Karpas-422 (cell line): ENCODE measurements at regions not wholly inside any gene's neighbourhood (a gene's known extent, or its start where the extent isn't known, plus 50 kb on each side); places are given as distances from the start of the nearest gene placed in this dataset.
"Not testable (repeated sequence)": the region's sequence is repeated elsewhere in the genome, so short reads cannot be mapped to it uniquely, and the experiment has no call there.

Experiments
- DNase-seq: peaks from one replicate; pipeline ENCODE4 v3.0.0-alpha.2; 2015
- H2AFZ ChIP-seq: fragments of 200-600 bp; sonication (generic); 2 replicates; pipeline ENCODE4 v1.6.1; 2014; ENCODE audit warnings: antibody characterized with exemption, low read length, mixed read lengths
- H3K27ac ChIP-seq: fragments of 200-600 bp; sonication (generic); 2 replicates; pipeline ENCODE4 v1.5.1; 2014; ENCODE audit warnings: mild to moderate bottlenecking, low read length, moderate library complexity
- H3K27me3 ChIP-seq: fragments of 200-600 bp; sonication (generic); 2 replicates; pipeline ENCODE4 v1.6.1; 2014; ENCODE audit warnings: low read length, mixed read lengths
- H3K36me3 ChIP-seq: fragments of 200-600 bp; sonication (generic); 2 replicates; pipeline ENCODE4 v1.6.1; 2014; ENCODE audit warnings: low read length, mixed read lengths; ENCODE audit not compliant: insufficient read depth
- H3K4me1 ChIP-seq: fragments of 200-600 bp; sonication (generic); 2 replicates; pipeline ENCODE4 v1.6.1; 2014; ENCODE audit warnings: mild to moderate bottlenecking, low read length, mixed read lengths
- H3K4me2 ChIP-seq: fragments of 200-600 bp; sonication (generic); 2 replicates; pipeline ENCODE4 v1.6.1; 2014; ENCODE audit warnings: low read length, low read depth, mild to moderate bottlenecking; ENCODE audit not compliant: poor library complexity, severe bottlenecking
- H3K4me3 ChIP-seq: fragments of 200-600 bp; sonication (generic); 2 replicates; pipeline ENCODE4 v1.5.1; 2014; ENCODE audit warnings: mild to moderate bottlenecking, antibody characterized with exemption, low read length, mixed read lengths
- H3K79me2 ChIP-seq: fragments of 200-600 bp; sonication (generic); 2 replicates; pipeline ENCODE4 v1.6.1; 2014; ENCODE audit warnings: mild to moderate bottlenecking, low read length, mixed read lengths
- H3K9ac ChIP-seq: fragments of 200-600 bp; sonication (generic); 2 replicates; pipeline ENCODE4 v1.6.0; 2014; ENCODE audit warnings: low read length
- H3K9me2 ChIP-seq: fragments of 200-600 bp; sonication (generic), shearing (Covaris generic); replicated peaks from 2 replicates; pipeline ENCODE4 v1.6.0; 2014; ENCODE audit warnings: mild to moderate bottlenecking, low read length, moderate library complexity; ENCODE audit not compliant: insufficient read depth
- H3K9me3 ChIP-seq: fragments of 300-700, 200-600 bp; sonication (generic); 2 replicates; pipeline ENCODE4 v1.6.1; 2014; ENCODE audit warnings: low read length, mixed read lengths
- H4K20me1 ChIP-seq: fragments of 200-600 bp; sonication (generic); 2 replicates; pipeline ENCODE4 v1.6.1; 2014; ENCODE audit warnings: mild to moderate bottlenecking, antibody characterized with exemption, low read length, low read depth; ENCODE audit not compliant: insufficient read depth

DNA sequence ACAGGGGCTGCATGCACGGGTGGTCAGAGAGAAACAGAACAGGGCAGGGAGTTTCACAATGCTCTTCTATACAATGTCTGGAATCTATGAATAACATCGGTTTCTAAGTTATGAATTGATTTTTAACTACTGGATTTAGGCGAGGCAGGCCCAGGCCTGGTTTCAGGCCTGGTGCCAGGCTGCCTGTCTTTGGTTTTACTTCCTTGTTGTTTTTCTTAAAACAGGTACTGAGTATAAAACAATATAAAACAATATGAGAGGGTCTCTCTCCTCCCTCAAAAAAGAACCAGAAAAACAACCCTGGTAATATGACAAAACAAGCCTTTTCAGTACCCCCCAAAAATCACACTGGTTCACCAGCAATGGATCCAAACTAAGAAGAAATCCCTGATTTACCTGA lies 196.1 kb upstream of the ANXA10 start:
- not testable (repeated sequence) for H3K27me3 ChIP-seq, H3K4me3 ChIP-seq, H3K36me3 ChIP-seq, DNase-seq, H3K27ac ChIP-seq, H3K9ac ChIP-seq, H3K9me3 ChIP-seq, H4K20me1 ChIP-seq, H3K4me2 ChIP-seq, H2AFZ ChIP-seq, H3K79me2 ChIP-seq, H3K4me1 ChIP-seq, H3K9me2 ChIP-seq

DNA sequence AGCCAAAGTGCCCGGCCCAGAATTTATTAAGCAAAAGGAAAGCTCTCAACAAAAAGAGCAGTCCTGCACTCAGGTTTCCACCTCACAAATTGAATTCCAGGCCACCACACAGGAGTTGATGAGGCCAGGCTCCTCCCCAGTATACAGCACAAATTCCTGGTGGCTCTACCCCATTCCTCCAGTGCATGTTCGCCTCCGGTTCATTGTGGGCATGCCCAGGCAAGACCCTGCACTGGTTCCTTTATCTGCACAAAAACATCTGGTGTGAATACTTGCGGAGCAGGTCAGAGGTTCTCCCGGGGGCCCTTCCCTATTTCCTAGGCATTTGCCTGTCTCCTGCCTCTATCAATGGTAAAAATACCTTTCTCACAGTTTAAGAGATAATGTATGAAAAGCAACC lies 195.2 kb upstream of the ANXA10 start:
- Histone ChIP-seq H3K9ac (no peak overlapping the region), H3K4me3 (no peak overlapping the region), H3K27me3 (no peaks in the 10 kb centered on the region), H4K20me1 (no peaks in the 10 kb centered on the region), H3K79me2 (no peaks in the 10 kb centered on the region), H3K9me2 (no peaks in the 10 kb centered on the region), H3K27ac (no peak overlapping the region), H3K4me2 (no peak overlapping the region), H3K36me3 (no peaks in the 10 kb centered on the region), H2AFZ (no peak overlapping the region), H3K9me3 (no peaks in the 10 kb centered on the region), H3K4me1 (no peaks in the 10 kb centered on the region)
- no peak for DNase-seq

DNA sequence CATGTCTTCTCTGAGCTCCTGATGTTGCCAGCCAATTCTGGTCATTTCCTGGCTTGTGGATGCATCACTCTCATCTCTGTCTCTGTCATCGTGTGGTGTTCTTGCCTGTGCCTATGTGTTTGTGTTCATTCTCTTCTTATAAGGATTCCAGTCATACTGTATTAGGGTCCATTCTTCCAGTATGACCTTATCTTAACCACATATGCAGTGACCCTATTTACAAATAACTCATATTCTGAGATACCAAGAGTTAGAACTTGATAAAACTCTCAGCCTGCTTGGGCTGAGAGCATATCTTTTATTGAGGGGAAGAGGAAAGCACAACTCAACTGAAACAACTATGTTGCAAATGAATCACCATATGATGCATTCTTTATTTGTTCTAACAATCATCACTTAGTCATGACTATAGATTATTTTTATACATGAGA lies 189.0 kb upstream of the ANXA10 start:
- no peaks in the 10 kb centered on the region for H3K4me1 ChIP-seq
- no peak for DNase-seq
- H3K79me2 ChIP-seq: no peaks in the 10 kb centered on the region
- no peak overlapping the region for H3K4me2 ChIP-seq
- no peaks in the 10 kb centered on the region for H3K36me3 ChIP-seq
- no peaks in the 10 kb centered on the region for H3K9me3 ChIP-seq
- H3K4me3 ChIP-seq: no peak overlapping the region
- no peak overlapping the region for H3K9ac ChIP-seq
- H3K27ac ChIP-seq: no peak overlapping the region
- H3K27me3 ChIP-seq: no peaks in the 10 kb centered on the region
- H3K9me2 ChIP-seq: no peaks in the 10 kb centered on the region
- H2AFZ ChIP-seq: no peak overlapping the region
- no peaks in the 10 kb centered on the region for H4K20me1 ChIP-seq

DNA sequence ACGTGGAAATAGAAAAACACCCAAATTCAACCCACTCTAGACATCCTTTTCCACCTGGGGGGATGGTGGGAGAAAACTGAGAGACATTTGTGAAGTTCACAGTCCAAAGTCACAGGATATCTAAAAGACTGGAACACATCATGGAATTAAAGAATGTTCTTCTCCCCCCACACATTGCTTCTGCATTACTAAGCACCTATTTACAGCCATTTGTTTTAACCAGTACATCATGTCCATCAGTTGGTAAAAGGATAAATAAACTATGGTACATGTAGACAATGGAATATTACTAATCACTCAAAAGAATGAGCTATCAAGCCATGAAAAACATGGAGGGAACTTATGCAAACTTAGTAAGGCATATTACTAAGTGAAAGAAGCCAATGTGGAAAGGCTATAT lies 185.5 kb upstream of the ANXA10 start:
- H3K4me2 ChIP-seq: no peak overlapping the region
- no peak overlapping the region for H3K9ac ChIP-seq
- no peaks in the 10 kb centered on the region for H3K4me1 ChIP-seq
- H3K79me2 ChIP-seq: no peaks in the 10 kb centered on the region
- no peaks in the 10 kb centered on the region for H3K9me3 ChIP-seq
- no peaks in the 10 kb centered on the region for H3K9me2 ChIP-seq
- H3K4me3 ChIP-seq: no peak overlapping the region
- no peak for DNase-seq
- no peaks in the 10 kb centered on the region for H3K27me3 ChIP-seq
- H3K36me3 ChIP-seq: no peaks in the 10 kb centered on the region
- H2AFZ ChIP-seq: no peak overlapping the region
- H3K27ac ChIP-seq: no peak overlapping the region
- H4K20me1 ChIP-seq: no peaks in the 10 kb centered on the region

DNA sequence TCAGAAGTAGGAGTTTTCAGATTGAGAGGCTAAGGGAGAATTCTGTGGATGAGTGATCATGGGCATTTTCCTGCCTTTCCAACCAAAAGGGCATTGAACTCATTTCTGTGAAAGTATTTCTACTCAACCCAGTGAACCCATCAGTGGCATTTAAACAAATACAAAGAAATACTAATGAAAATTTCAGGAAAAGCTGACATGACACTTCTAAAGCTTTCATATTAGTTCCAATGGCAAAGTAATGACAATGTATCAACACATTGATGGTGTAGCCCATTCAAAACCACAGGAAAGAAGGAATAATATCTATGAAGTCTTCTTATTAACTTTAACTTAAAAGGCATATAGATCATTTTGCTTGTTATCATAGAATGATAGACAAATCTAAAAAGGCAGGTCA lies 183.5 kb upstream of the ANXA10 start:
- Histone ChIP-seq H3K4me2 (no peak overlapping the region), H4K20me1 (no peaks in the 10 kb centered on the region), H3K79me2 (no peaks in the 10 kb centered on the region), H3K9ac (no peak overlapping the region), H3K36me3 (no peaks in the 10 kb centered on the region), H3K27ac (no peak overlapping the region), H3K4me3 (no peak overlapping the region), H3K27me3 (no peaks in the 10 kb centered on the region), H2AFZ (no peak overlapping the region), H3K9me2 (no peaks in the 10 kb centered on the region), H3K9me3 (no peaks in the 10 kb centered on the region), H3K4me1 (no peaks in the 10 kb centered on the region)
- no peak for DNase-seq

DNA sequence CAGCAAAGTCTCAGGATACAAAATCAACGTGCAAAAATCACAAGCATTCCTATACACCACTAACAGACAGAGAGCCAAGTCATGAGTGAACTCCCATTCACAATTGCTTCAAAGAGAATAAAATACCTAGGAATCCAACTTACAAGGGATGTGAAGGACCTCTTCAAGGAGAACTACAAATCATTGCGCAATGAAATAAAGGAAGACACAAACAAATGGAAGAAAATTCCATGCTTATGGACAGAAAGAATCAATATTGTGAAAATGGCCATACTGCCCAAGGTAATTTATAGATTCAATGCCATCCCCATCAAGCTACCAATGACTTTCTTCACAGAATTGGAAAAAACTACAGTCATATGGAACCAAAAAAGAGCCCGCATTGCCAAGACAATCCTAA lies 179.8 kb upstream of the ANXA10 start:
- not testable (repeated sequence) for H2AFZ ChIP-seq, H3K4me3 ChIP-seq, DNase-seq, H3K4me2 ChIP-seq, H3K9ac ChIP-seq, H3K27me3 ChIP-seq, H3K9me2 ChIP-seq, H3K27ac ChIP-seq, H4K20me1 ChIP-seq, H3K36me3 ChIP-seq, H3K79me2 ChIP-seq, H3K4me1 ChIP-seq, H3K9me3 ChIP-seq

DNA sequence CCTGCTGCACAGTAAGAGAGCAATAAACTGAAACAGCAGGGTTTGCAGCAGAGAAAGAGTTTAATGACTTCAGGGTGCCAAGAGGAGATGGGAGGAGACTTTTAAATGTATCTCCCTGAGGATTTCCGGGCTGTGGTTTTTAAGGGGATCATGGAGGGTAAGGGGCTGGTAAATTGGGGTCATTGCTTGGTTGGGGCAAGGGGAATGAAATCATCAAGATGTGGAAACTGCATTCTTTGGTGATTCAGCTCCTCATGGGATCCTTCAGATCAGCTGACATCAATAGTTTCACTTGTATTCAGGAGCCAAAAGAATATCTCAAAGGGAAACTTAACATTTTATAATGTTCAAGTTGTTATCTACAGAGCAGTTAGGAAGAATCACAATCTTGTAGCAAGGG lies 174.3 kb upstream of the ANXA10 start:
- Histone ChIP-seq H3K79me2 (no peaks in the 10 kb centered on the region), H3K4me2 (no peak overlapping the region), H3K9me2 (no peaks in the 10 kb centered on the region), H3K27ac (no peak overlapping the region), H3K9ac (no peak overlapping the region), H3K27me3 (no peaks in the 10 kb centered on the region), H4K20me1 (no peaks in the 10 kb centered on the region), H3K36me3 (no peaks in the 10 kb centered on the region), H3K4me1 (no peaks in the 10 kb centered on the region), H2AFZ (no peak overlapping the region), H3K9me3 (no peaks in the 10 kb centered on the region), H3K4me3 (no peak overlapping the region)
- DNase-seq: no peak

DNA sequence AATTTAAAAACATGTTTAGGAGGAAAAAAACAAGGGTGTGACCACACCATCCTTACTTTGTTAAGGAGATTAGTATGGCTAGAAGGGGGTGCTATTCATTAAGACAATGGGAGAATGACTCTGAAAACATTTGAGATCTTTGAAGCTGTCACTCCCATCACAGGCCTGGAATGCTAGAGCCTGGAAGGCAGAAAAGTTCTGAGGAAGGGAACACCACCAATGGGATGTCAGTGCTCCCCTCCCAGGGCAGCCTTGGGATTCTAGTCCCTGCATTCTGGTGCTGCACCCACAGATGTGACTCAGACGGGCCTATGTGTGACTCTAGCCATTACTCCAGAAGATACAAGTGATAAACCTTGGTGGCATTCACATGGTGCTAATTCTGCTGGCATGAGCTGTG lies 162.2 kb upstream of the ANXA10 start:
- H3K27ac ChIP-seq: no peak overlapping the region
- no peaks in the 10 kb centered on the region for H3K9me2 ChIP-seq
- H3K4me3 ChIP-seq: no peak overlapping the region
- no peaks in the 10 kb centered on the region for H3K79me2 ChIP-seq
- H3K27me3 ChIP-seq: no peaks in the 10 kb centered on the region
- H3K4me1 ChIP-seq: no peaks in the 10 kb centered on the region
- H3K36me3 ChIP-seq: no peaks in the 10 kb centered on the region
- DNase-seq: no peak
- no peak overlapping the region for H2AFZ ChIP-seq
- no peaks in the 10 kb centered on the region for H3K9me3 ChIP-seq
- H3K9ac ChIP-seq: no peak overlapping the region
- no peak overlapping the region for H3K4me2 ChIP-seq
- no peaks in the 10 kb centered on the region for H4K20me1 ChIP-seq

DNA sequence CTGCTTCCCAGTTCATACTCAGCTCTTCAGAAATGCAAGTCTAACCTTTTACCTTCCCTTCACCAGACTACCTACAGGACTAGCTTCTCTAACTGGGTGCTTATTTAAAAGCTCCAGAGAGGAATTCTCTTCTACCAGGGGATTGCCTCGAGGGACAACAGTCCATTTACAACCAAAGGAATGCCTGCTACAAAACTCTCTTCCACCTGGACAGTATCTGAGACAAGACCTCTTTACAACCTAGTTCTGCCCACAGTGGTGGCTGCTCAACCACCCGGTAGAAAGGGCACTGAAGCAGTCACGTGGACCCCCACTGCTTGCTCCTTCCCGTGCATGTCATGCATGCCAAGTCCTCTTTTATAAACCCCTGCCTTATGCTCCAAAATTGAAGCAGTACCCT lies 158.1 kb upstream of the ANXA10 start:
- H3K36me3 ChIP-seq: no peaks in the 10 kb centered on the region

More for the DNA sequence above, 158.1 kb upstream of the ANXA10 start:
- Histone ChIP-seq H3K9me3 (no peaks in the 10 kb centered on the region), H3K9ac (no peak overlapping the region), H3K4me3 (no peak overlapping the region), H3K27me3 (no peaks in the 10 kb centered on the region), H2AFZ (no peak overlapping the region), H3K4me1 (no peaks in the 10 kb centered on the region), H4K20me1 (no peaks in the 10 kb centered on the region), H3K79me2 (no peaks in the 10 kb centered on the region), H3K4me2 (no peak overlapping the region), H3K27ac (no peak overlapping the region), H3K9me2 (no peaks in the 10 kb centered on the region)
- DNase-seq: no peak
